T-cell (primary cell): ENCODE measurements at regions not wholly inside any gene's neighbourhood (a gene's known extent, or its start where the extent isn't known, plus 50 kb on each side); places are given as distances from the start of the nearest gene placed in this dataset.

Experiments
- ATAC-seq, 4 experiments: fragments of 200-7000 bp in 3 of 4; fragments of 150-1000 bp in 1 of 4; cut with Tn5 transposase; replicated peaks in 1 of 4; 1 replicate in 3 of 4; 2 replicates in 1 of 4; pipeline ENCODE4 v1.10.0; 2021; ENCODE audit warnings: moderate library complexity in 3 of 4, mild to moderate bottlenecking in 2 of 4, moderate number of reproducible peaks in 1 of 4
- CTCF ChIA-PET, 2 donors: fragments of 300-600 bp; sonication (Branson Sonifier 250); formaldehyde crosslinking; loops; one replicate each; lab custom pipeline; 2022; ENCODE audit warnings: antibody characterized with exemption in 2 of 2; lab: Charles Lee
- POLR2A ChIA-PET, 2 donors: fragments of 300-600 bp; sonication (Branson Sonifier 250); formaldehyde crosslinking; loops; one replicate each; lab custom pipeline; 2022; ENCODE audit warnings: antibody characterized with exemption in 2 of 2; lab: Charles Lee
- DNase-seq, 35 experiments: peaks; one replicate each; pipeline versions ENCODE4 v3.0.0 to v3.0.0-alpha.2; 2013 to 2023
- H3K27ac ChIP-seq: one replicate; pipeline ENCODE4 v1.5.1; 2013; ENCODE audit warnings: low read length
- H3K27me3 ChIP-seq, 2 experiments: replicated peaks in 1 of 2; 1 replicate in 1 of 2; 2 replicates in 1 of 2; pipeline versions ENCODE4 v1.6.1 to v1.7.0; 2013; ENCODE audit warnings: low read length in 1 of 2, mixed read lengths in 1 of 2; ENCODE audit not compliant: control insufficient read depth in 2 of 2, insufficient read depth in 2 of 2; ENCODE audit errors: extremely low read depth in 1 of 2
- H3K36me3 ChIP-seq, 2 donors: 1 replicate in 1 of 2; 2 replicates in 1 of 2; pipeline versions ENCODE4 v1.6.1 to v1.7.0; 2013; ENCODE audit warnings: low read length in 1 of 2; ENCODE audit not compliant: control insufficient read depth in 2 of 2, insufficient read depth in 1 of 2; ENCODE audit errors: extremely low read depth in 1 of 2
- H3K4me1 ChIP-seq, 2 experiments: 1 replicate in 1 of 2; 2 replicates in 1 of 2; pipeline versions ENCODE4 v1.6.1 to v1.7.0; 2013; ENCODE audit warnings: low read length in 2 of 2, mixed read lengths in 1 of 2; ENCODE audit not compliant: insufficient read depth in 2 of 2, control insufficient read depth in 1 of 2; ENCODE audit errors: extremely low read depth in 1 of 2
- H3K4me3 ChIP-seq, 2 donors: 1 replicate in 1 of 2; 2 replicates in 1 of 2; pipeline versions ENCODE4 v1.5.1 to v1.7.0; 2013; ENCODE audit warnings: mild to moderate bottlenecking in 2 of 2, low read length in 1 of 2, moderate library complexity in 1 of 2; ENCODE audit not compliant: control insufficient read depth in 1 of 2; ENCODE audit errors: extremely low read depth in 1 of 2
- H3K9me3 ChIP-seq: 2 replicates; pipeline ENCODE4 v1.7.0; 2013
- H3K27ac Mint-ChIP-seq, 2 donors: one replicate each; pipeline ENCODE4 v1.8.0; 2020 to 2021; ENCODE audit warnings: mild to moderate bottlenecking in 2 of 2, mixed read lengths in 2 of 2
- H3K27me3 Mint-ChIP-seq, 2 donors: one replicate each; pipeline ENCODE4 v1.8.0; 2021 to 2022; ENCODE audit warnings: mixed read lengths in 2 of 2
- H3K36me3 Mint-ChIP-seq: one replicate; pipeline ENCODE4 v1.8.0; 2021; ENCODE audit warnings: mixed read lengths
- H3K4me1 Mint-ChIP-seq, 3 donors: one replicate each; pipeline ENCODE4 v1.8.0; 2020 to 2022; ENCODE audit warnings: mixed read lengths in 3 of 3, mild to moderate bottlenecking in 1 of 3
- H3K4me3 Mint-ChIP-seq, 3 donors: one replicate each; pipeline ENCODE4 v1.8.0; 2020 to 2022; ENCODE audit warnings: mild to moderate bottlenecking in 3 of 3, mixed read lengths in 3 of 3, moderate library complexity in 3 of 3
- H3K9me3 Mint-ChIP-seq, 3 donors: one replicate each; pipeline ENCODE4 v1.8.0; 2020 to 2022; ENCODE audit warnings: mixed read lengths in 3 of 3
- WGBS: methylation state at CpG from one replicate; pipeline ENCODE4 v1.1.5; 2013; ENCODE audit warnings: missing lambda C conversion rate; ENCODE audit not compliant: insufficient coverage; 5-methylcytosine and 5-hydroxymethylcytosine counted together

DNA sequence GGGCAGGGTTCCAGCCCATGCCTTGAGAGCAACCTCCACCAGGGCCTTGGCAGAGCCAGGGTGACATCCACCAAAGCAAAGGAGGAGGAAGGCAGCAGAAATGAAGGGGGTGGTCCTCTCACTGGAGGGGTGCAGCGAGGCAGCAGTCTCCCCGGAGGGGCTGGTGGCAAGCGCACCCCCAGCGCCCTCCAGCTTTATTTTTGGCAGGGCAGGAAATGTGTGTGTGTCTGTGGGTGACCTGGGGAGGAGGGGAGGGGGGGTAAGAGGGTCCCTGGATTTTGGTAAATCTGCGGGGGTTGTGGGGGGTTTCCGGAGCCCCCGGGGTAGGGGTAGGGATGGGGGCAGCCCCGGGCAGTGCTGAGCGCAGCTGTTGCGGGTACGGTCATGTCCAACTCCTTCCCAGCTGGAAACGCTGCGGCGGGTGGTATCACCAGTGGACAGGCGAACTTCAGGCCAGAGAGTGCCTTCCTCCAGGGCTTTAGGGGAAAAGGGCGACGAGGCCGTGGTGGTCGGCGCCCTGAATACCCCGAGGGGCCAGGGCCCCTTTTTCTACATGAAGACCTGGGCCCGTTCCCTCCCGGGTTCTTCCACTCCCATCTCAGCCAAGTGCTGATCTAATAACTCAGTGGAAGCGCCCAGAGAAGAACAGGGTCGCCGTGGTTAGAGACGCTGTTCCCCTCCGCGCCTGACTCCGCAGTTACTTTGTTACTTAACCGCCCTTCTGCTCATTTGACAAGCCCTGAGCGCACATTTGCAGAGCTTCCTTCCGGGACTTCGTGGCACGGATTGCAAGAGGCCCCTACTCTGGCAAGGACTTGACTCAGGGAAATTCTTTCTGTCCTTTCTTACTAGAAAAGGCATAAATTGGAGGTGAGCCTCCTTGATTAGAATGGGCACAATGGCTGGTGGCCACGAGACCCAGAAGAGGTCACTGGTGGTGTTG is 55.2 kb downstream of the FOS start:
- peak; percentile 92 to 97 (median 96) for ATAC-seq

DNA sequence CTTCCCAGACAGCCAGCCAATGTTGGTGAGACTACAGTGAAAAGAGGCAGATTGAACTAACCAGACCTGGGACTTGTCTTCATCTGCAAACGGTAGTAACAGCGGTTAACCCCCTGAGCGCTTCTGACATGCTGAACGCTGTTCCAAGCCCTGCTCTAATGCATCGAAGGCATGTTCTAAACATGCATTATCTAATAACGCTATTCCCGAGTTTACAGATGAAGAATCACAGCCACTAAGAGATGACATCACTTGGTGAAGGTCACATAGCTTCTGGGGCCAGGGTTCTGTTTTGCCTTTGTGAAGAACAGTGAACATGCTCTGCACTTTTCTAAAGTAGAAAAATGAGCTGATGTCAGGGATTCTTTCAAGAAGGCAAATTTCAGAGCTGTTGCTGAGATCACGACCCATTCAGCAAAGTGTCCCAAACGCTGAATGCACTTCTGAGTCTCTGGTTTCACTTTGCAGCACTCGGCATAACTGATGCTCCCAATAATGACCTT is 56.0 kb downstream of the FOS start:
- Mint-ChIP-seq H3K27me3 (peaks cover 0 to 1% of the 10 kb centered on the region in 2 donors), H3K27ac (peak overlapping the region; percentile 96 to 99), H3K4me3 (peak overlapping the region; percentile 79 to 81 (median 80)), H3K9me3 (peaks cover 0 to 3% (median 0%) of the 10 kb centered on the region in 3 donors), H3K4me1 (peaks cover 24 to 38% (median 30%) of the 10 kb centered on the region in 3 donors), H3K36me3 (no peaks in the 10 kb centered on the region)
- Histone ChIP-seq H3K9me3 (no peaks in the 10 kb centered on the region), H3K27me3 (peaks cover 0 to 5% of the 10 kb centered on the region in 2 experiments), H3K36me3 (no peaks in the 10 kb centered on the region), H3K4me1 (peaks cover 8 to 32% of the 10 kb centered on the region in 2 experiments), H3K4me3 (peak overlapping the region; percentile 58 to 72), H3K27ac (peak overlapping the region; percentile 94)
- 22% methylated on average over 6 of the region's 10 CpGs for WGBS
- CTCF ChIA-PET, result interaction anchor here (0.7 to 1.0 kb wide), 2 partner anchors 26 to 30 kb away, joined by 3 read pairs; no protein-coding TSS in a partner anchor
- POLR2A ChIA-PET, result no interaction called here
- ATAC-seq (peak; percentile 58 to 68 (median 64)), DNase-seq (peak in 4 of 35 experiments; percentile 5 to 38 (median 8))

More for the DNA sequence above, 55.2 kb downstream of the FOS start:
- WGBS, result 10% methylated on average over 33 of the region's 36 CpGs
- Histone ChIP-seq H3K27ac (peak overlapping the region; percentile 94), H3K4me1 (peaks cover 8 to 32% of the 10 kb centered on the region in 2 experiments), H3K9me3 (no peaks in the 10 kb centered on the region), H3K4me3 (peak overlapping the region; percentile 58 to 72), H3K27me3 (peaks cover 0 to 5% of the 10 kb centered on the region in 2 experiments), H3K36me3 (no peaks in the 10 kb centered on the region)
- DNase-seq, result peak; percentile 50 to 78 (median 64)
- POLR2A ChIA-PET, result no interaction called here
- no peaks in the 10 kb centered on the region for H3K36me3 Mint-ChIP-seq
- H3K9me3 Mint-ChIP-seq, result peaks cover 0 to 3% (median 0%) of the 10 kb centered on the region in 3 donors
- H3K27me3 Mint-ChIP-seq, result peaks cover 0 to 1% of the 10 kb centered on the region in 2 donors
- H3K4me1 Mint-ChIP-seq, result peaks cover 24 to 38% (median 30%) of the 10 kb centered on the region in 3 donors
- peak overlapping the region; percentile 79 to 81 (median 81) for H3K4me3 Mint-ChIP-seq
- H3K27ac Mint-ChIP-seq, result peak overlapping the region; percentile 96 to 99
- CTCF ChIA-PET, result interaction anchor here in 1 of 2 donors (0.7 to 1.1 kb wide), 4 partner anchors 12 to 238 kb away, joined by 3 to 11 read pairs (median 3); no protein-coding TSS in a partner anchor

DNA sequence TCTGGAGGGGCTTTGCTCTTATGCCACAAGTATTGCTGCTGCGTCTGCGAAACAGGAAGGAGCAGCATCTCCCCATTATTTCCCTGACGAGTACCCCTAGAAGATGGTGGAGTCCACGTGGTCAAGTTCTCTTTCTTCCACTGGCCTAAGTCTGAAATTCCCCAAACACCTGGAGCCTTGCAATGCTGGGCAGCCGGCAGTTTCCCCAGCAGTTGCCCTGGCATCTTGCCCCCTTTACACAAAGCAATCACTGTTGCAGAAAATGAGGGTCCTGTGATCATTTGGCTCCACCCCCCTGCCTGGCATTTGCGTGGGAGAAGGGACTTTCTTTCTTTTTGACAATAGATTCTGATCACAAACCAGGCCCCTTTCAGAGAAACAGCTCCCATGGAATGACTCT is 56.9 kb downstream of the FOS start:
- Mint-ChIP-seq H3K27me3 (peaks cover 0 to 1% of the 10 kb centered on the region in 2 donors), H3K4me3 (peak overlapping the region; percentile 21 to 79 (median 23)), H3K36me3 (no peaks in the 10 kb centered on the region), H3K27ac (peak overlapping the region; percentile 58 to 79), H3K4me1 (peaks cover 24 to 38% (median 30%) of the 10 kb centered on the region in 3 donors), H3K9me3 (peaks cover 0 to 3% (median 0%) of the 10 kb centered on the region in 3 donors)
- Histone ChIP-seq H3K36me3 (no peaks in the 10 kb centered on the region), H3K27ac (peak overlapping the region; percentile 94), H3K4me3 (no peak overlapping the region), H3K9me3 (no peaks in the 10 kb centered on the region), H3K27me3 (peaks cover 0 to 5% of the 10 kb centered on the region in 2 experiments), H3K4me1 (peaks cover 8 to 32% of the 10 kb centered on the region in 2 experiments)
- WGBS, result 93% methylated on average over 5 of the region's 6 CpGs
- ATAC-seq (no peak), DNase-seq (no peak)
- ChIA-PET CTCF (no interaction called here), POLR2A (no interaction called here)

DNA sequence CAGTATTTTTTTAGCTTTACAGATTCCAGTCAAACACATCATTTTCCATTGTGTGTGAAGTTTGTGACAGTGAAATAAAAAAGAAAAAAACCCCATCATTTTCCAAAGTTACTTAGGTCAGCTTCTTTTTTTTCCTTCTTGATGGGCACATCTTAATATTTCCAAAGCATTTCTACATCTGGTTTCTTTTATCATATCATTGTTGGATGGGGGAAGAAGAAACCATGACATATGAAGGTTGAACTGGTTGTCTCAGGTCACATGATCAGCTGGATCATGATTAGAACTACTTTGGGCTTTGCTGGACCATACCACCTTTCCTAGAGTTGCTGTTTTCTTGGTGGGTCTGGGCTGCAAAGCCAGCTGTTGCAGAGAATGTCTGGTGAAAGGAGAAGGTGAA is 59.8 kb downstream of the FOS start:
- ChIA-PET CTCF (interaction anchor here in 1 of 2 donors (0.6 to 0.7 kb wide), 2 partner anchors 10 to 234 kb away, joined by 3 read pairs; no protein-coding TSS in a partner anchor), POLR2A (interaction anchor here in 1 of 2 donors (0.7 kb wide), 1 partner anchor 28 kb away, joined by 4 read pairs; no protein-coding TSS in a partner anchor)
- Histone ChIP-seq H3K4me3 (no peak overlapping the region), H3K27ac (no peak overlapping the region), H3K4me1 (peaks cover 8 to 26% of the 10 kb centered on the region in 2 experiments), H3K9me3 (no peaks in the 10 kb centered on the region), H3K36me3 (no peaks in the 10 kb centered on the region), H3K27me3 (peaks cover 0 to 5% of the 10 kb centered on the region in 2 experiments)
- H3K4me3 Mint-ChIP-seq, result no peak overlapping the region
- DNase-seq, result no peak
- no peak overlapping the region for H3K27ac Mint-ChIP-seq
- ATAC-seq, result no peak
- H3K9me3 Mint-ChIP-seq, result peaks cover 0 to 3% (median 0%) of the 10 kb centered on the region in 3 donors
- H3K36me3 Mint-ChIP-seq, result no peaks in the 10 kb centered on the region
- peaks cover 15 to 27% (median 20%) of the 10 kb centered on the region in 3 donors for H3K4me1 Mint-ChIP-seq
- peaks cover 1 to 4% of the 10 kb centered on the region in 2 donors for H3K27me3 Mint-ChIP-seq

DNA sequence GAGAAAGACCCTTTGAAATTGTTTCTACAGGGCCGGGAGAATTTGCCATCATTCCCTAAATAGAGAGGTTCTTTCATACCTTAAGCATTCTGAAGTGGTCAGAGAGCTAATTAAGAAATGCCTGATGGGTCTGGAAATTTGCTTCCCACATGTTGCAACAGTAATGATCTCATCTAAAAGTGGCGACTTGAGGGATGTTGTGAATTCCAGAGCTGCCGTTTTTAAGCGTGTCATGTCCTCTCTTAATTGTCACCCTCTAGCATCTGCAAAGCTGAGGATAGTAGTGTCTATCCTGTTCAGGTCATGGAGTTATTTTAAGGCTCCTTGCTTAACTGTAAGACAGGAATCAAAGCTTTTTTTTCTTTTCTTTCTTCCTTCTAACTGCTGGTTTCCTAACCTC is 60.4 kb downstream of the FOS start:
- no peak for ATAC-seq
- Histone ChIP-seq H3K9me3 (no peaks in the 10 kb centered on the region), H3K4me1 (peaks cover 6 to 20% of the 10 kb centered on the region in 2 experiments), H3K4me3 (no peak overlapping the region), H3K27ac (no peak overlapping the region), H3K36me3 (no peaks in the 10 kb centered on the region), H3K27me3 (no peaks in the 10 kb centered on the region)
- ChIA-PET CTCF (no interaction called here), POLR2A (no interaction called here)
- H3K4me1 Mint-ChIP-seq, result peaks cover 12 to 20% (median 14%) of the 10 kb centered on the region in 3 donors
- no peak for DNase-seq
- no peak overlapping the region for H3K27ac Mint-ChIP-seq
- H3K9me3 Mint-ChIP-seq, result peaks cover 0 to 3% (median 0%) of the 10 kb centered on the region in 3 donors
- H3K36me3 Mint-ChIP-seq, result no peaks in the 10 kb centered on the region
- H3K27me3 Mint-ChIP-seq, result peaks cover 0 to 4% of the 10 kb centered on the region in 2 donors
- WGBS, result no CpG with 5 or more reads among the region's 4 CpGs
- H3K4me3 Mint-ChIP-seq, result no peak overlapping the region

DNA sequence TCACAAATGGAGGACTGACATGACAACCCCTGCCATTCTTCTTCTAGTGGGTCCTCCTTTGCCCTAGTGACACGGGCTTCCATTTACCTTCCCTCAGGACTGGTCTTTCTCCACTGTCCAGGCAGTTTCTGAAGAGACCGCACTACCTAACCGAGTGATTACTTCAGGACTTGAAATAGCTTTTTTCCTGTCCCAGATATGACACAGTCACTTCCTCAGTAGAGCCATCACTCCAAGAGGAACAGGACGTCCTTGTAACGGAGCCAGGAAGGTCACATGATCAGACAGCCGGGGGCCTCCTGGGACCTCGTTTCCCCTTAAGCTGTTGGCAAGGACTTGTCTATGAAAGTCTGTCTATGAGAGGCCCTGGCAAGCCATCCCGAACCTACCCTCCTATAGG is 62.3 kb downstream of the FOS start:
- no peak for DNase-seq
- peaks cover 0 to 4% (median 3%) of the 10 kb centered on the region in 3 donors for H3K9me3 Mint-ChIP-seq

More for the DNA sequence above, 62.3 kb downstream of the FOS start:
- Mint-ChIP-seq H3K27ac (no peak overlapping the region), H3K4me1 (peaks cover 0 to 4% (median 2%) of the 10 kb centered on the region in 3 donors), H3K27me3 (peaks cover 0 to 7% of the 10 kb centered on the region in 2 donors), H3K36me3 (no peaks in the 10 kb centered on the region), H3K4me3 (no peak overlapping the region)
- CTCF ChIA-PET, result no interaction called here
- Histone ChIP-seq H3K27me3 (no peaks in the 10 kb centered on the region), H3K9me3 (no peaks in the 10 kb centered on the region), H3K4me3 (no peak overlapping the region), H3K36me3 (no peaks in the 10 kb centered on the region), H3K27ac (no peak overlapping the region), H3K4me1 (peaks cover 0 to 1% of the 10 kb centered on the region in 2 experiments)
- POLR2A ChIA-PET, result no interaction called here
- 69% methylated on average over 7 of the region's 8 CpGs for WGBS
- ATAC-seq, result no peak
